HCT116 (cell line): ENCODE measurements at regions not wholly inside any gene's neighbourhood (a gene's known extent, or its start where the extent isn't known, plus 50 kb on each side); places are given as distances from the start of the nearest gene placed in this dataset.

Experiments
- ATAC-seq: fragments of 200-7000 bp; cut with Tn5 transposase; 2 replicates; pipeline ENCODE4 v1.9.1; 2020; ENCODE audit warnings: mild to moderate bottlenecking, moderate library complexity
- BruUV-seq: library from RNA; stranded (reverse); fragments of 400-500 nt; replicated peaks from 2 replicates; lab custom pipeline; 2021; lab: Mats Ljungman, UMichigan
- CTCF ChIA-PET: fragments of 300-600 bp; sonication (Branson Sonifier 250); formaldehyde crosslinking; loops from one replicate; lab custom pipeline; 2021; ENCODE audit warnings: antibody characterized with exemption; lab: Charles Lee
- POLR2A ChIA-PET: fragments of 300-600, 350-600 bp; sonication (Branson Sonifier 250); formaldehyde crosslinking; loops from one replicate; lab custom pipeline; 2021; ENCODE audit warnings: antibody characterized with exemption; lab: Charles Lee
- RAD21 ChIA-PET, 2 experiments: fragments of 300-600 bp; sonication (Branson Sonifier 250); formaldehyde crosslinking; loops; one replicate each; lab custom pipeline; 2023; ENCODE audit warnings: low total read pairs in 2 of 2; ENCODE audit not compliant: uncharacterized antibody in 2 of 2, unreplicated experiment in 2 of 2, low non-redundant PET in 1 of 2; lab: Charles Lee
- DNase-seq: peaks from one replicate; pipeline ENCODE4 v3.0.0-alpha.2; 2010; ENCODE audit warnings: low read depth, low spot score
- H2AFZ ChIP-seq: fragments of 200-600 bp; shearing (Covaris generic), sonication (generic); 2 replicates; pipeline ENCODE4 v1.6.1; 2017; ENCODE audit warnings: low read depth, mixed run types, mixed read lengths, antibody characterized with exemption, low read length; ENCODE audit not compliant: poor library complexity, severe bottlenecking
- H3K27ac ChIP-seq: 2 replicates; pipeline ENCODE4 v1.5.1; 2012; ENCODE audit warnings: low read depth, low read length
- H3K27me3 ChIP-seq: fragments of 200-600 bp; sonication (generic); 2 replicates; pipeline ENCODE4 v1.6.1; 2016; ENCODE audit warnings: mixed run types, low read length, mixed read lengths; ENCODE audit not compliant: insufficient read depth
- H3K36me3 ChIP-seq, 2 experiments: fragments of 200-500 bp in 1 of 2; fragments of 200-600 bp in 1 of 2; sonication (Bioruptor generic) in 1 of 2; sonication (generic) in 1 of 2; 2 replicates each; pipeline versions ENCODE4 v1.5.1 to v1.6.1; 2014 to 2016; ENCODE audit warnings: low read length in 2 of 2, inconsistent platforms in 1 of 2, mixed read lengths in 1 of 2, mixed run types in 1 of 2; ENCODE audit not compliant: insufficient read depth in 2 of 2, control insufficient read depth in 1 of 2
- H3K4me1 ChIP-seq, 2 experiments: fragments of 200-600 bp in 1 of 2; sonication (generic) in 1 of 2; 2 replicates each; pipeline versions ENCODE4 v1.5.1 to v1.6.1; 2012 to 2017; ENCODE audit warnings: low read length in 2 of 2, inconsistent platforms in 1 of 2, mild to moderate bottlenecking in 1 of 2, mixed read lengths in 1 of 2, mixed run types in 1 of 2, moderate library complexity in 1 of 2; ENCODE audit not compliant: insufficient read depth in 2 of 2, control insufficient read depth in 1 of 2
- H3K4me2 ChIP-seq: fragments of 200-600 bp; sonication (generic); 2 replicates; pipeline ENCODE4 v1.6.1; 2017; ENCODE audit warnings: mixed run types, low read length, mixed read lengths
- H3K4me3 ChIP-seq, 2 experiments: fragments of 200-600 bp in 1 of 2; sonication (generic) in 1 of 2; replicated peaks in 1 of 2; 2 replicates each; pipeline ENCODE4 v1.5.1; 2011 to 2016; ENCODE audit warnings: low read length in 2 of 2, control low read depth in 1 of 2, low read depth in 1 of 2, mild to moderate bottlenecking in 1 of 2, mixed read lengths in 1 of 2, mixed run types in 1 of 2
- H3K79me2 ChIP-seq: fragments of 200-600 bp; sonication (generic); 2 replicates; pipeline ENCODE4 v1.6.1; 2017; ENCODE audit warnings: mild to moderate bottlenecking, mixed run types, low read length, moderate library complexity, mixed read lengths; ENCODE audit not compliant: insufficient read depth
- H3K9ac ChIP-seq: fragments of 200-600 bp; sonication (generic); 2 replicates; pipeline ENCODE4 v1.6.1; 2016; ENCODE audit warnings: low read length, mixed read lengths
- H3K9me2 ChIP-seq: fragments of 200-600 bp; sonication (generic), shearing (Covaris generic); 2 replicates; pipeline ENCODE4 v1.6.1; 2017; ENCODE audit warnings: mixed run types, mild to moderate bottlenecking, moderate library complexity; ENCODE audit not compliant: insufficient read depth
- H3K9me3 ChIP-seq, 2 experiments: fragments of 200-500 bp in 1 of 2; fragments of 200-600 bp in 1 of 2; sonication (Bioruptor generic) in 1 of 2; sonication (generic) in 1 of 2; 2 replicates each; pipeline ENCODE4 v1.6.1; 2014 to 2017; ENCODE audit warnings: low read length in 2 of 2, mixed read lengths in 2 of 2, inconsistent platforms in 1 of 2, low read depth in 1 of 2, mild to moderate bottlenecking in 1 of 2, mixed run types in 1 of 2, moderate library complexity in 1 of 2; ENCODE audit not compliant: control insufficient read depth in 1 of 2, insufficient read depth in 1 of 2
- H4K20me1 ChIP-seq: fragments of 200-600 bp; sonication (generic), shearing (Covaris generic); 2 replicates; pipeline ENCODE4 v1.6.1; 2017; ENCODE audit warnings: mixed run types, mild to moderate bottlenecking, moderate library complexity; ENCODE audit not compliant: insufficient read depth
- ATF3 ChIP-seq: IDR thresholded peaks from 2 replicates; pipeline ENCODE4 v1.6.1; 2012
- CBX3 ChIP-seq: IDR thresholded peaks from 2 replicates; pipeline ENCODE4 v1.6.1; 2012; ENCODE audit warnings: low read depth
- CEBPB ChIP-seq: IDR thresholded peaks from 2 replicates; pipeline ENCODE4 v1.6.1; 2012; ENCODE audit warnings: low read depth
- CTCF ChIP-seq, 3 experiments: fragments of 200-600 bp in 1 of 3; sonication (generic) in 1 of 3; IDR thresholded peaks in 2 of 3; conservative IDR thresholded peaks in 1 of 3; 2 replicates each; pipeline ENCODE4 v1.5.1; 2012 to 2017; ENCODE audit warnings: low read depth in 2 of 3, low read length in 2 of 3, antibody characterized with exemption in 1 of 3, borderline replicate concordance in 1 of 3, control low read depth in 1 of 3, mild to moderate bottlenecking in 1 of 3, mixed read lengths in 1 of 3, mixed run types in 1 of 3, moderate library complexity in 1 of 3; ENCODE audit not compliant: insufficient read depth in 1 of 3
- EZH2 ChIP-seq: fragments of 200-600 bp; sonication (generic); IDR thresholded peaks from 2 replicates; pipeline ENCODE4 v1.6.1; 2017; ENCODE audit warnings: antibody characterized with exemption, mixed run types
- JUND ChIP-seq: IDR thresholded peaks from 2 replicates; pipeline ENCODE4 v1.6.1; 2012
- SIN3A ChIP-seq: IDR thresholded peaks from 2 replicates; pipeline ENCODE4 v1.6.1; 2012; ENCODE audit warnings: low read depth
- SP1 ChIP-seq: IDR thresholded peaks from 2 replicates; pipeline ENCODE4 v1.6.1; 2012; ENCODE audit warnings: low read depth
- SRF ChIP-seq: IDR thresholded peaks from 2 replicates; pipeline ENCODE4 v1.6.1; 2012; ENCODE audit warnings: low read depth
- TCF7L2 ChIP-seq: IDR thresholded peaks from 2 replicates; pipeline ENCODE4 v1.7.0; 2011; ENCODE audit warnings: borderline replicate concordance, inconsistent platforms; ENCODE audit not compliant: insufficient read depth, insufficient read length; ENCODE audit errors: extremely low read depth
- ZBTB33 ChIP-seq: IDR thresholded peaks from 2 replicates; pipeline ENCODE4 v1.6.1; 2011; ENCODE audit warnings: mild to moderate bottlenecking, low read length, moderate library complexity; ENCODE audit not compliant: insufficient replicate concordance; ENCODE audit errors: extremely low read depth
- ZFX ChIP-seq: fragments of 450-650 bp; IDR thresholded peaks from 2 replicates; pipeline ENCODE4 v1.6.1; 2017
- intact Hi-C: fragments of 100-400 bp; cut with micrococcal nuclease; formaldehyde crosslinking; loops from 2 replicates; pipeline ENCODE4 v1.10.0; 2022

- Histone ChIP-seq H3K27ac (no peak overlapping the region), H4K20me1 (no peaks in the 10 kb centered on the region), H3K79me2 (no peaks in the 10 kb centered on the region), H3K9me2 (no peaks in the 10 kb centered on the region), H3K4me1 (no peaks in the 10 kb centered on the region), H3K4me2 (no peak overlapping the region), H2AFZ (no peak overlapping the region), H3K36me3 (no peaks in the 10 kb centered on the region), H3K27me3 (no peaks in the 10 kb centered on the region), H3K4me3 (no peak overlapping the region), H3K9ac (no peak overlapping the region), H3K9me3 (no peaks in the 10 kb centered on the region)
- ChIA-PET RAD21 (no interaction called here), CTCF (no interaction called here), POLR2A (no interaction called here)
- DNase-seq: no peak
- ATAC-seq: no peak
- intact Hi-C loops: no loop called here
- no TSS peak for BruUV-seq
- no peak for TF ChIP-seq SRF
- no peak for TF ChIP-seq CTCF (IDR thresholded peaks at IDR 0.05 in 2 of 3, conservative IDR thresholded peaks at IDR 0.05 in 1 of 3; ENCODE audit: borderline replicate concordance in 1 of 3, insufficient read depth in 1 of 3, low read depth in 2 of 3, low read length in 2 of 3)
- TF ChIP-seq CEBPB: no peak
- TF ChIP-seq ZBTB33: no peak
- TF ChIP-seq ATF3: no peak
- TF ChIP-seq CBX3: no peak
- TF ChIP-seq SP1: no peak
- TF ChIP-seq JUND: no peak
- no peak for TF ChIP-seq TCF7L2
- no peak for TF ChIP-seq EZH2
- TF ChIP-seq ZFX: no peak
- no peak for TF ChIP-seq SIN3A
Measured at GRCh38 chr5:110913221-110913620, 158.3 kb upstream of the TSLP start.
